NCI-H82 treated with DMSO at 0.1 percent for 48 hours (cell line): ENCODE measurements at regions not wholly inside any gene's neighbourhood (a gene's known extent, or its start where the extent isn't known, plus 50 kb on each side); places are given as distances from the start of the nearest gene placed in this dataset.

Experiments used
- DNase-seq: peaks from one replicate; lab custom pipeline; 2025; ENCODE audit not compliant: unreplicated experiment; lab: John Stamatoyannopoulos, UW

GRCh38 chr1:14513111-14513510, 85.4 kb upstream of the KAZN start:
- DNase-seq, result no peak

- no peak for DNase-seq
These were observed 83.7 kb upstream of the KAZN start for GRCh38 chr1:14514739-14515138.

- DNase-seq, result no peak
These were observed 81.3 kb upstream of the KAZN start for GRCh38 chr1:14516974-14517840.

- DNase-seq, result no peak
These were observed 80.7 kb upstream of the KAZN start for GRCh38 chr1:14517841-14518180.

GRCh38 chr1:14519976-14520375, 78.5 kb upstream of the KAZN start:
- DNase-seq, result no peak

- DNase-seq, result no peak
These were observed 77.8 kb upstream of the KAZN start for GRCh38 chr1:14520514-14521163.

- no peak for DNase-seq
These were observed 76.9 kb upstream of the KAZN start for GRCh38 chr1:14521622-14522021.

GRCh38 chr1:14522077-14522925, 76.2 kb upstream of the KAZN start:
- DNase-seq, result no peak

GRCh38 chr1:14522926-14523241, 75.6 kb upstream of the KAZN start:
- no peak for DNase-seq

GRCh38 chr1:14524826-14525636, 73.5 kb upstream of the KAZN start:
- DNase-seq, result no peak

GRCh38 chr1:14529475-14529874, 69.0 kb upstream of the KAZN start:
- no peak for DNase-seq

GRCh38 chr1:14531519-14531918, 67.0 kb upstream of the KAZN start:
- DNase-seq, result no peak

GRCh38 chr1:14535619-14536355, 62.7 kb upstream of the KAZN start:
- no peak for DNase-seq

GRCh38 chr1:14538335-14538734, 60.1 kb upstream of the KAZN start:
- DNase-seq, result no peak

GRCh38 chr1:14539309-14539708, 59.2 kb upstream of the KAZN start:
- no peak for DNase-seq

GRCh38 chr1:14539953-14540563, 58.4 kb upstream of the KAZN start:
- no peak for DNase-seq

GRCh38 chr1:14541348-14541747, 57.1 kb upstream of the KAZN start:
- no peak for DNase-seq

- DNase-seq, result no peak
These were observed 55.2 kb upstream of the KAZN start for GRCh38 chr1:14543191-14543840.

GRCh38 chr1:14544319-14544718, 54.2 kb upstream of the KAZN start:
- no peak for DNase-seq
